ENCODE measurements at regions not wholly inside any gene's neighbourhood (a gene's known extent, or its start where the extent isn't known, plus 50 kb on each side); places are given as distances from the start of the nearest gene placed in this dataset.

- DNase-seq (ENCODE audit: low read depth in 2 of 2), result no peak
Measured at GRCh38 chr3:177530908-177531307, 333.6 kb upstream of the TBL1XR1 start.

- no peak for DNase-seq (ENCODE audit: low read depth in 2 of 2)
Measured at GRCh38 chr3:177536873-177537272, 339.6 kb upstream of the TBL1XR1 start.

- DNase-seq (ENCODE audit: low read depth in 2 of 2), result no peak
Measured at GRCh38 chr3:177537612-177538011, 340.3 kb upstream of the TBL1XR1 start.

- no peak for DNase-seq (ENCODE audit: low read depth in 2 of 2)
Measured at GRCh38 chr3:177538048-177538749, 340.9 kb upstream of the TBL1XR1 start.

- no peak for DNase-seq (ENCODE audit: low read depth in 2 of 2)
Measured at GRCh38 chr3:177538750-177539730, 341.8 kb upstream of the TBL1XR1 start.

- no peak for DNase-seq (ENCODE audit: low read depth in 2 of 2)
Measured at GRCh38 chr3:177541541-177541940, 344.3 kb upstream of the TBL1XR1 start.

- DNase-seq (ENCODE audit: low read depth in 2 of 2), result no peak
Measured at GRCh38 chr3:177545964-177546363, 348.7 kb upstream of the TBL1XR1 start.

- no peak for DNase-seq (ENCODE audit: low read depth in 2 of 2)
Measured at GRCh38 chr3:177547711-177548350, 350.5 kb upstream of the TBL1XR1 start.

- no peak for DNase-seq (ENCODE audit: low read depth in 2 of 2)
Measured at GRCh38 chr3:177550667-177551066, 353.4 kb upstream of the TBL1XR1 start.

GRCh38 chr3:177551431-177551836 lies 354.2 kb upstream of the TBL1XR1 start:
- DNase-seq (ENCODE audit: low read depth in 2 of 2), result no peak

- DNase-seq (ENCODE audit: low read depth in 2 of 2), result no peak
Measured at GRCh38 chr3:177552051-177552450, 354.8 kb upstream of the TBL1XR1 start.

GRCh38 chr3:177553012-177553411 lies 355.7 kb upstream of the TBL1XR1 start:
- no peak for DNase-seq (ENCODE audit: low read depth in 2 of 2)

- DNase-seq (ENCODE audit: low read depth in 2 of 2), result no peak
Measured at GRCh38 chr3:177553579-177553978, 356.3 kb upstream of the TBL1XR1 start.

- DNase-seq (ENCODE audit: low read depth in 2 of 2), result no peak
Measured at GRCh38 chr3:177554895-177555759, 357.8 kb upstream of the TBL1XR1 start.

- DNase-seq (ENCODE audit: low read depth in 2 of 2), result no peak
Measured at GRCh38 chr3:177557548-177557947, 360.3 kb upstream of the TBL1XR1 start.

GRCh38 chr3:177561365-177561764 lies 364.1 kb upstream of the TBL1XR1 start:
- DNase-seq (ENCODE audit: low read depth in 2 of 2), result no peak

- no peak for DNase-seq (ENCODE audit: low read depth in 2 of 2)
Measured at GRCh38 chr3:177561769-177562392, 364.6 kb upstream of the TBL1XR1 start.

- DNase-seq (ENCODE audit: low read depth in 2 of 2), result no peak
Measured at GRCh38 chr3:177563243-177563780, 366.0 kb upstream of the TBL1XR1 start.

GRCh38 chr3:177563792-177564191 lies 366.5 kb upstream of the TBL1XR1 start:
- no peak for DNase-seq (ENCODE audit: low read depth in 2 of 2)

GRCh38 chr3:177565981-177566380 lies 368.7 kb upstream of the TBL1XR1 start:
- no peak for DNase-seq (ENCODE audit: low read depth in 2 of 2)

- no peak for DNase-seq (ENCODE audit: low read depth in 2 of 2)
Measured at GRCh38 chr3:177567833-177568232, 370.6 kb upstream of the TBL1XR1 start.

All from activated CD4-positive, alpha-beta T cell treated with anti-CD3 and anti-CD28 coated beads for 24 hours (primary cell).